Left renal cortex interstitium (tissue), 4 donors: ENCODE measurements at regions not wholly inside any gene's neighbourhood (a gene's known extent, or its start where the extent isn't known, plus 50 kb on each side); places are given as distances from the start of the nearest gene placed in this dataset.

ENCODE experiments used
- DNase-seq, 4 donors: peaks; one replicate each; pipeline ENCODE4 v3.0.0-alpha.2; 2013; ENCODE audit warnings: low read depth in 4 of 4, low spot score in 2 of 4, missing footprints in 1 of 4

GRCh38 chr2:8388781-8389180 is 293.1 kb upstream of the ID2 start:
- DNase-seq: no peak

- DNase-seq: no peak
Measured at GRCh38 chr2:8389431-8390108, 292.3 kb upstream of the ID2 start.

- DNase-seq: no peak
Measured at GRCh38 chr2:8391126-8391525, 290.7 kb upstream of the ID2 start.

GRCh38 chr2:8391584-8391983 is 290.3 kb upstream of the ID2 start:
- DNase-seq: no peak

GRCh38 chr2:8392098-8392866 is 289.6 kb upstream of the ID2 start:
- DNase-seq: no peak

GRCh38 chr2:8393506-8393905 is 288.4 kb upstream of the ID2 start:
- DNase-seq: no peak

GRCh38 chr2:8394131-8394530 is 287.7 kb upstream of the ID2 start:
- no peak for DNase-seq

- DNase-seq: no peak
Measured at GRCh38 chr2:8394569-8395359, 287.1 kb upstream of the ID2 start.

GRCh38 chr2:8395718-8396117 is 286.1 kb upstream of the ID2 start:
- no peak for DNase-seq

- no peak for DNase-seq
Measured at GRCh38 chr2:8398040-8398668, 283.7 kb upstream of the ID2 start.

GRCh38 chr2:8399731-8400130 is 282.1 kb upstream of the ID2 start:
- DNase-seq: no peak

GRCh38 chr2:8400196-8400595 is 281.7 kb upstream of the ID2 start:
- DNase-seq: no peak

- DNase-seq: no peak
Measured at GRCh38 chr2:8402222-8402621, 279.6 kb upstream of the ID2 start.

- DNase-seq: no peak
Measured at GRCh38 chr2:8403876-8404275, 278.0 kb upstream of the ID2 start.

GRCh38 chr2:8405334-8405733 is 276.5 kb upstream of the ID2 start:
- no peak for DNase-seq

- DNase-seq: no peak
Measured at GRCh38 chr2:8406271-8406670, 275.6 kb upstream of the ID2 start.

GRCh38 chr2:8407332-8407731 is 274.5 kb upstream of the ID2 start:
- no peak for DNase-seq

- no peak for DNase-seq
Measured at GRCh38 chr2:8408560-8409460, 273.0 kb upstream of the ID2 start.

- no peak for DNase-seq
Measured at GRCh38 chr2:8409461-8410260, 272.2 kb upstream of the ID2 start.
